ENCODE measurements at regions not wholly inside any gene's neighbourhood (a gene's known extent, or its start where the extent isn't known, plus 50 kb on each side); places are given as distances from the start of the nearest gene placed in this dataset.

DNA sequence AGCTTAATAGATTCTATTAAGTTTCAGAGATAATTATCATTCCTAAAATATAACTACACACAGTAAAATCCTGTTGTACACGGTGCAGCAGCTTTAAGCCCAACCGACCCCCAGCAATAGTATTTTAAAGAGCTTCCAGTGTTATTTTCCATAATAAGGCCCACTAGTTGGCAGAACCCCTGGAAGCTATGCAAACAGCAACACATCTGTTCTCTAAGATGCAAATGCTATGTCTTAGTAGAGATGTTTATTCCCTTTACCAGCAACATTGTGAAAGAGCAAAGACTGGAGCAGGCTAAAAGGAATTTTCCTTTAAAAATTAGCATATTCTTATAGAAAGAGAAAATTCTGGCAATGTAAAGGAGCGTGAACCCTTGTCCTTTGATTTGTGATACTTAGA lies 819.7 kb upstream of the ALCAM start:
- FAIRE-seq = no peak

DNA sequence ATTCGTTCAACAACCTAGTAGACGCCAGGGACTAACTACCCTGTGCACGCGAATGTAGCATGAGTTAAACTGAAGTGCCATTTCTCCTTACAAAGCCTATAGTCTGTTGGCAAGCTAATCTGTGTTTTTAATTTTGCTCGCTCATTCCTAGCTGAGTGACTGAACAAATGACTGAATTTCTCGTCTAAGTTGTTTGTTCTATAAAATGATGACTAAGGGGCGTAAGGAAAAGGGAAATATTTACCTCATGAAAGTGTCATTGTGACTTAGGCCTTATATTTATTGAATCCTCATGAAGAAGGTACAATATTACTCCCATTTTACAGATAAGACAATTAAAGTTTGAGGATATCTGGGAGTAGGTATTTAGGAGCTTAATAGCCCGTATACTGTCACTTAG lies 818.3 kb upstream of the ALCAM start:
- FAIRE-seq = no peak

DNA sequence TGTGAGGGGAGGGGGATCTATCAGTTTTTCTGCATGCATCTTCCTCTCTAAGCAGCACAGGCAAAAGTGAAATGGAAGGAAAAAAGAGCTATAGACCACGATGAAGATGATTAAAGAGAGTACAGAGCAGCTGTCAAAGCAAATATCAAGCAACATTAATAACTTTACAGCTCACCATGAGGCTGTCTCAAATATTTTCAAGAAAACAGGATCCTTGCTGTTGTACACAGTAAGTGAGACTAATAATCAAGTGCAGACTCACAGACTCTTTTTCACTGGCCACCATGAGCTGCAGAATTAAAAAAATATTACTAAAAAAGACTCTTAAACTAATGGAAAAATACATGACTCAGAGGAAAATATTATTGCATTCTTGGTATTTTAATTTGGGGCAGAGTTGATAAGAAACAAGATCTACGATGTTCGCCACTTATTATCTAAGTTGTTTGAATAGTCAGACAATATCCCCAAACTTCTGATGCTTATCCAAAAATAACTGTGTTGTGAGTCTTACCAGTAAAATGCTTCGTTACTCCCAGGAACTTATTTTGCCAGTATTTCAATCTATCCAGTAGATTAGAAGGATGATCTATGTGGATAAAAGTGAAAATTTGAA lies 817.5 kb upstream of the ALCAM start:
- no peak for FAIRE-seq

DNA sequence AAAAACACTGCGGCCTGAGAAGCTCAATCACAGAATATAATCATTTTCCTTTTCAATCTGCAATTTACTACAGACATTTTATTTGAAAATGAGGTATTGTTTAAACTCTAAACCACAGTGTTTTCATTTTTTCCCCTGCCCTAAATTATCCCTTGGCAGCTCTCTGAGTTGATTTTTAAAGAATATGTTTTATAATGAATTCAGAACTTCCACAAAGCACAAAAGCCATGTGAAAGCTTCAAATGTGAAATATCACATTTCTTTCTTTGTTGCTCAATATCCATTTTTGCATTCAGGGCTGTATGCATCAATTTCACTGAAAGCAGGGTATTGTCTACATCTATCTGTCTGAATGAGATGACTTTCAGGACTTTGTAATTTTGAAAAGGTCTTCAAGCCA lies 813.6 kb upstream of the ALCAM start:
- FAIRE-seq = no peak

DNA sequence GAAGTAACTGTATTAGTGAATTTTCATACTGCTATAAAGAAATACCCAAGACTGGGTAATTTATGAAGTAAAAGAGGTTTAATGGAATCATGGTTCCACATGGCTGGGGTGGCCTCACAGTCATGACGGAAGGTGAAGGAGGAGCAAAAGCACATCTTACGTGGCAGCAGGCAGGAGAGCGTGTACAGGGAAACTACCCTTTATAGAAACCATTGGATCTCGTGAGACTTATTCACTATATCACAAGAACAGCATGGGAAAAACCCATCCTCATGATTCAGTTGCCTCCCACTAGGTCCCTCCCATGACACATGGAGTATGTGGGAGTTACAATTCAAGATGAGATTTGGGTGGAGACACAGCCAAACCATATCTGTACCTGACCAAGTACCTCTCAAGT lies 812.3 kb upstream of the ALCAM start:
- FAIRE-seq = no peak

DNA sequence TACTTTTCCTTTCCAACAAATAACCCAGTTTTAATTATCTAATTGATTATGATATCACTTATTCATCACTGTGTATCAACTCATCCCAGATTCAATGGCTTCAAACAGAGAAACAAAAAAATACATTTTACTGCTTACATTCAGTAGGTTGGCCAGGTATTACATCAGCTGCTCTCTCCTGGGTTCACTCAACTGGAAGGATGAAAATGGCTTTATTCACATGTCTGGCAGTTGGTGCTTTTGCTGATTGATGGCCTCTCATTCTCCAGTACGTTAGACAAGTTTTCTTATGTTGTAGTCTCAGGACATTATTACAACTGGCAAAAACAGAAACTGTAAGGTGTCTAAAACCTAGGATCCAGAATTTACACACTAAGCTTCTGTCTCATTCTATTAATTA lies 811.0 kb upstream of the ALCAM start:
- peak; percentile 92 for FAIRE-seq

DNA sequence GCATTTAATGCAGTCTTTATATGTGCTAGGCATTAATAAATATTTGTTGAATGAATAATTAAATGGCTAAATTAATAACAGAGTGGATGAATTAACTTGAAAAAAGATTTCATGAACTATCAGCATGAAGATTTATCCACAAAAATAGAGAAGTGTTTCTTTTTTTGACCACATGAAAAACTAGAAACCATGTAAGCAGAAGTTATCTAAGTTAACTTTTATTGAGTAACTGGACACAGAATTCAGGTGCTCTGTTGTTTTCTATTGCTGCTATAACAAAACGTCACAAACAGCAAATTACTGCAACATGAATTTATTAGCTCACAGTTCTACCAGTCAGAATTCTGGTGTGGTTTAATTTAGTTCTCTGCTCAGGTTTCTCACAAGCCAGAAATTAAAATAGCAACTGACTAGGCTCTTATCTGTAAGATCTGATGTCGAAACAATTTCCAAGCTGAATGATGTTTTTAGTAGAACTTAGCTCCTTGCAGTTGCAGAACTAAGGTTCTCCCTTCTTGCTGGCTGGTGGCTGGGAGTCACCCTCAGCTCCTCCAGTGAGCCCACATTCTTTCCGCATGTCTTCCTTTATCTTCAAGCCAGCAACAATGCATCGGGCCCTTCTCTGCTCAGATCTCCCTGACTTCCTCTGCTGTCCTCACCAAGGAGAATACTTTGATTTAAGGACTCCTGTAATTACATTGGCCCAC lies 810.2 kb upstream of the ALCAM start:
- peak; percentile 13 for FAIRE-seq

DNA sequence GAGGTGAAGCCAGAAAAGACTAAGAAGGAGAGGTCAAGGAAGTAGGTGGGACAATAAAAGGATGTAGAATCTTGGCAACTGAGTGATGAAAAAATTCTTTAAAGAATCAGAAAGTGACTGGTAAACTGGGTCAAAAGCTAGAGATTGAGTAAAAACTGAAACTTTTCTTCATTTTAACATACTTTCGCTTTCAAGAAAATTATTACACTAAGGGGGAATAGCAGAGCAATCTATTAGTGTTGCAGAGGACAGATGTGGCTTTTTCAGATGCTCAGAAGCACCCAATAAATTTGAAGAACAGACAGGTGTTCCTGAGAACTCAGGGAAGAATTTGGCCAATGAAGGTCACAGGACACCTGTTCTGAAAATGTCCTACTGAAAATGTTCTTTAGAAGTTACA lies 805.4 kb upstream of the ALCAM start:
- no peak for FAIRE-seq

DNA sequence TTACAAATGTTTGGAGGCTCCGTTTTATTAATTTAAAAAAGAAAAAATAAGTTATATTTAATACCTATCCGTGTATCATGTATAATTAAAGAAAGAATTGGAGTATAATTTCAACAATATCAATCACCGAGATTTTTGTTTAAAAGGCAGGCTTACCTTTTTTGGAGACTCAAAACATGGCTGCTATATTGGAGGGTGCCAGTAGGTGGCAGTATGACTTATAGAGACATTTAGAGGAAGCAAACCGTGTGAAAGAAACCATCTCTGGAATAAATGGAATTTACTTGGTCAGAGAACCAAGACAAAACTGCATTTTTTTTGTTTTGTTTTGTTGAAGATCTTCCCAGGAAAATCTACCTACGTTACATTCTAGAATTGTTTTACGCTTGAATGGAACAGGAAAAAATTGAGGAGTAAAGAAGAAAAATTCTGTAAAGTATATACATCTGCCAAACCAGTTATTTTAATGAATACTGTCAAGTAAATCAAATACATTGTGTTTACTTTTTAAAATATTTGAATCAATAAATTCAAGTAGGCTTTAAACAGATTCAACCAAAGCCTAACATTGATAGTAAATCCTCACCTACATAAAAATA lies 802.6 kb upstream of the ALCAM start:
- peak; percentile 84 for FAIRE-seq

DNA sequence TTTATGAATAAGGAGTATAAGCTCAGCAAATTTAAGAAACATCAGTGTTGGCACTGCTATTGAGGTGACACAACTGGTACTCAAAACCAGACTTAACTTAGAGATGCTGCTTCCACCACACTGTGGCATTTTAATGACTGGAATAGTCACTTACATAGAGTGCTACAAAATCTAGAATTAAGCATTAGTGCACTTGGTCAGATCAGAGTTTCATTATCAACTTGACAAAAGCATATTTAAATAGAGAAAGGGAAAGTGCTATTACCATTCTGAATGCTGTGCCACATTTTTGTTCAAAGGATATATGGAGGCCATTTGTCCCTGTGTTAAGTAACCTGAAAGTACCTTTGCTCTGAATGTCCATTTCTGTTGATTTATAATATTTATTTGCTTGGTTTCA lies 800.7 kb upstream of the ALCAM start:
- FAIRE-seq = no peak

DNA sequence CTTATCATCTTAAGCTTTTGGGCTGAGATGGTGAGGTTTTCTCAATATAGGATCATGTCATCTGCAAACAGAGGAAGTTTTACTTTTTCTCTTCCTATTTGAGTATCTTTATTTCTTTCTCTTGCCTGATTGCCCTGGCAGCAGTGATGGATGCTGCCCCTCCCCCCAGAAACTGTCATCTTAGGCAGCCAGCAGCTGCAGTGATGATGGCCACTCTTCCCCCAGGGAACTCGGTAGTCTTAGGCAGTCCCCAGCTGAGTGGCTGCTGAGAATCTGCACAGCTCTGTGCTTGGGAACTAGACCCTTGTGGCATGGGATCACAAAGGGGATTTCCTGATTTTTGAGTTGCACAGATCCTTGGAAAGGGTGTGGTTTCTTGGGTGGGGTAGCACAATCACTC lies 791.1 kb upstream of the ALCAM start:
- FAIRE-seq = no peak

DNA sequence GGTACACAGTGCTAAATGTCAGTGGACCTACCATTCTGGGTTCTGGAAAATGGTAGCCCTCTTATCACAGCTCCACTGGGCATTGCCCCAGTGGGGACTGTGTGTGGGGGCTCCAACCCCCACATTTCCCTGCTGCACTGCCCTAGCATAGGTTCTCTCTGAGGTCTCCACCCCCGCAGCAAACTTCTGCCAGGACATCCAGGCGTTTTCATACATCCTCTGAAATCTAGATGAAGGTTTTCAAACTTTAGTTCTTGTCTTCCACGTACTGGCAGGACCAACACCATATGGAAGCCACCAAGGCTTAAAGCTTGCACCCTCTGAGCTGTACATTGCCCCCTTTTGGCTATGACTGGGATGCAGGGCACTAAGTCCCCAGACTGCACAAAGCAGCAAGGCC lies 788.2 kb upstream of the ALCAM start:
- FAIRE-seq = no peak

DNA sequence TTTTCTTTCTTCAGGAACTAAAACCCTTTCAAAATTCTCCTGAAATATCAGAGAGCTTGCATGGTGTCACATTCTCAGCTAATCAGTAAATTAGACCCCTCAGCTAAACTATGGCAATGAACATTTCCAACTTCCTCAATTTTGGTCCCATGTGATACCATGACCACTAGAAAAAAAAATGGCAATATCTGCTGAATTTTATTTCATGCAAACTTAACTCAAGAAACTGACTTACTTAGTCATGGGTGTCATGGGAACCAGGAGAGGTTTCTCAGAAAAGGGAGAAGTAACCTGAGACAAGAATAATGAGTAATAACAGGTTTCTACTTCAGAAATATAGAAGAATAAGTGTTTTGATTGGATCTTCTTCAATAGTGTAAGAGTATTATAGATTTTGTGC lies 784.6 kb upstream of the ALCAM start:
- FAIRE-seq = no peak

DNA sequence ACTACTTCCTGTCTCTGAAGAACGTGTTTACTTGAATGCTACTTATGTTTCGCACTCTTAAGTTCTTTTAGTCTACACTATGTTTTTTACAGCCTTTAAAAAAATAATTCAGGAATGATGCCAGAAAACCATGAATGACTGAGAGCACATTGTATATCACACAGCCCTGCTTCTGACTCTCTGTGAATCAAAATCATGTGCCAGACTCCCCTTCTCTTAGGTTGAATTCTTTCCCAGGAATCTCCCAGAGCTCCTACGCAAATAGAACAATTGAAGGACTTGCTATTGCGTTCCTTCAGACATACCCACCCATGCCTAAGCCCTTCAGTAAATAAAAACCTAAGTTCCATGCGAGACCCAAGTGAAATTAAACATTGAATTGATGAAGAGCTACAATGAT lies 782.0 kb upstream of the ALCAM start:
- FAIRE-seq = no peak

DNA sequence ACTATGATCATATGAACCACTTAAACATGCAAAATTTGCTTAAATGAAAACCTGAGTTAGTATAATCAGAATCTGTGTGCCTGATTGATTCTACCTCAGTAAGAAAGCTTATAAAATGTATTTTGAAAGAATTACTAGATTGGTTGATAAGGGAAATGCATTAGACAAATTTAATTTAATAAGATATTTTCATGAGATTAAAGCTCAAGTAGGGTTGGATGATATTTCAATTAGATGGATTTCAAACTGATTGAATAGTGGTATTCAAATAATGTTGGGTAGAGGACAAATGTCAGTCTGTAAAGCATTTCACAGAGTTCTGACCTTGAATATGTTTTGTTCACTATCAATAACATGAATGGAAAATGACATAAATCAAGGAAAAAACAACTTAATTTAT lies 780.4 kb upstream of the ALCAM start:
- no peak for FAIRE-seq

DNA sequence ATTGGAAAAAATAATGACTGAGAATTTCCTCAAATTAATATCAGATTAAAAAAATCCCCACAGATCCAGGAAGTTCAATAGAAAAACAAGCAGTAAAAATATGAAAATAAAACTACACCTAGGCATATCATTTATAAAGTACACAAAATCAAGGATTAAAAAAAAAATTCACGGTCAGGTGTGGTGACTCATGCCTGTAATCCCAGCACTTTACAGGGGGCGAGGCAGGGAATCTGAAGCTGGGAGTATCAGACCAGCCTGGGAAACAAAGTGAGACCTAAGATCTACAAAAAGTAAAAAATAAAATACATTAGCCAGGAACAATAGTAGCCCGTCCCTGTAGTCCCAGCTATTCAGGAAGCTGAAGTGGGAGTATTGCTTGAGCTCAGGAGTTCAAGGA lies 778.3 kb upstream of the ALCAM start:
- FAIRE-seq = no peak

DNA sequence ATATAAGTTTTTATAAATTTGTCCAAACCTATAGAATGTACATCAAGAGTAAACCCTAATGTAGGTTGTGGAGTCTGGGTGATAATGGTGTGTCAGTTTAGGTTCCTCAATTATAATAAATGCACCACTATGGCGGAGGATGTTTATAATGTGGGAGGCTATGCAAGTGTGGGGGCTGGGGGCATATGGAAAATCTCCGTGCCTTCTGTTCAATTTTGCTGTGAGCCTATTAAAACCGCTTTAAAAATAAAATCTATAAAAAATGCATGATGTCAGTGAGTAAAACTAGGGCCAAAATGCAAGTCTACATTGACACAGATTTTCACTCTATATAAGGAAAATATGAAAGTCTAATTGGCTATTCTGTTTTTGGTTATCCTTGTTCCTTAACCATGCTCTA lies 774.9 kb upstream of the ALCAM start:
- FAIRE-seq = no peak

DNA sequence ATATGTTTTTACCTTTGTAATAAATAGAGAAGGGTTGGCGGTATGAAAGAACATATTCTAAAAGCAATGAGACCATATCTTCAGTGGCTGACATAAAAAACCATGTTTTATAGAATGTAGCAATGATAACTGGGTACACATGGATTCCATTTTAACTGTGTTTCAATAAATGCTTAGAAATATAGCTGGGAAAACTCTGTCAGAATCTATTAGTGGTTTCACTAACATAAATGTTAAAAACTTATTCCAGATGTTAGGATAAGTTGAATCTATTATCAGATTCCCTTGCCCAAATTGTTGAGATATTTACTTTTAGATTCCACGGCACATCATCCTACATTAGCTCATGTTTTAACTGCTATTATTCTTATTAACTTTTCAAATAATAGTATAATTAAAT lies 772.2 kb upstream of the ALCAM start:
- FAIRE-seq = no peak

DNA sequence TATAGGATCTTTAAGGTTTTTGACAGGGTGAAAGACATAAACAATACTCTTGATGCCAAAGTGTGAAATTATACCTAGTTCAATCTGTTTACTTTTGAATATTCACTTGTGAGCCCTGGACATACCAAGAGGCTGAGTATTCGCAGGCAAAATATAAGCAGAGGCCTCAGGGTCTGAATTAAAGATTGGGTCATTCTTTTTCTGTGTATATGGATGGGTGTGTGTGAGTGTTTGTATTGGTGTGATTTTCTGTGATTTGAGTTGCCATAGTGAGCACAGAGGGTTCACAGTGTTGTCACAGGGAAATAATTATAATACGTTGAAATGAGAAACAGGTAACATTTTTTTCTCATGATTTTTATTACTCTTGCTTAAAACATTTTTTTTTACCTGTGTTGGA lies 770.7 kb upstream of the ALCAM start:
- peak; percentile 73 for FAIRE-seq

DNA sequence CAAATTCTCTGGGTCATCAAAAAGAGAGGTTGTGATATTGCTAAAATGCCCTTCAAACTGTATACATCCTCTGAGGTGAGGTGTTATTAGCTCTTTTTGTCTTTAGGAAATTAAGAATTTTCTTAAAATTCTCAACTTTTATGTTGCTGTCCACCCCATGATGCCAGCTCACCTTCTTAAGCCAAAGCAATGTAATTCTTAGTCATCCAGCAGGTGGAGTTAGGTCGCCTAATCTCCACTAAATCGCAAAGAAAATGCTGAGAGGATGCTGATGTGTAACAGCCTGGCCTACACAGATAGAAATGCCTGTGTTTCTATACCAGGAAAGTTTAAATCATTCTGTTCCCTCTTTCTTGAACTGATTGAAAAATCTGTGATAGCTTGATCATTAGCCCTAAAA lies 770.2 kb upstream of the ALCAM start:
- peak; percentile 97 for FAIRE-seq

DNA sequence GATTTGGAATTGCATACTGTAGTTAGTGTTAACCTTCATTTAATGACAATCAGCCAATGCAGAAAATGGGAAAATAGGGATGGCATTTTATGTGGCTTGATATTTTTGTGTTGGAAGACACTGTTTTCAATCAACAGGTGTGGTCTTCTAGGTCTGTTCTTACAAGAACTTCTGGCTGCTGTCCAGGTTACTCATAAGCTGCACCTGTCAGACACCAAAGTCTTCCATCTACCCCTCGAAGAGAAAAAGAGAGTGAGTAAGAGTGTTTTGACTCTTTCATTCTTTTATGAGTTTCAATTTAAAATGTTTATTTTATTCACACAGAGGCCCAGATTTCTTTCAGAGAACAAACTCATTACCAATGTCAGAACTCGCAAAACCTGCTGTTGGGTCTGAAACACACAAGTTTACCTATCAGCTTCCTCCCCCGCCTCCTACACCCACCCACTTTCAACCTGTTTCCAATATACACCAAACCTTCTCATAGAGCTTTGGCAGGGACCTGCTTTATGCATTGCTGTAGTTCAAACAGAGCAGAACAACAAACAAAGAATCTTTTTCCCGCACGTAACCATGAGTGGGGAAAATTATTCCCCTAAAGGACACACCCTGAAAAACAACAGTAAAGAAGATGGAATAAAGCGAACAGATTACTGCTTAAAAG lies 767.7 kb upstream of the ALCAM start:
- FAIRE-seq = no peak

DNA sequence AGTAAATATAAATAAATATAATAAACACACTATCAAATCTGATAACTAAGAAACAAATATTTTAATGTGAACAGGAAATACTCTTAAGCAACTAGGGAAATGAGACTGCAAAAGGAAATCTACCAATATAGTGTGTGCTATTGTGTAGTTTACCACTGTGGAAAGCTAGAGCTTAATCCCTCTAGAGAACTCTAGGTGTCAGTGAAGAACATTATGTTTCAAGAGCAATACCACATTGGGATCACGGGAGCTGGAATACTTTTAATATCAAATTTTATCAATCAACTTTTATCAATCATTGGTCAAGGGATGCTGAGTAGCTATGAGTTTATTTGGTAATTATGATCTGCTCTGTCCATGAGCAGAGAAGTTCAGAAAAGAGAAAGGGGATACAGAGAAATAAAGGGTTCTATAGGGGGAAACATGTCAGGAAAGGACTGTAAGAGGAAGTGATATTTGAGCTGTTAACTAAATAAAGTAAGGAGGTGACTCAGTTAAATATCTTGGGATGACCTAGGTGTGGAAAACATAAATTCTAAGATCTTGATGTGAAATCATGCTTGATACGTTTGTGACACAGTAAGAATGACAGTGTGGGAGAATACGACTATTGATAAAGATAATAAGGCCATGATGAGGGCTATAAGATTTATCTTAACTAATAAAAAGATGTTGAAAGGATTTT lies 762.2 kb upstream of the ALCAM start:
- FAIRE-seq = peak; percentile 99

DNA sequence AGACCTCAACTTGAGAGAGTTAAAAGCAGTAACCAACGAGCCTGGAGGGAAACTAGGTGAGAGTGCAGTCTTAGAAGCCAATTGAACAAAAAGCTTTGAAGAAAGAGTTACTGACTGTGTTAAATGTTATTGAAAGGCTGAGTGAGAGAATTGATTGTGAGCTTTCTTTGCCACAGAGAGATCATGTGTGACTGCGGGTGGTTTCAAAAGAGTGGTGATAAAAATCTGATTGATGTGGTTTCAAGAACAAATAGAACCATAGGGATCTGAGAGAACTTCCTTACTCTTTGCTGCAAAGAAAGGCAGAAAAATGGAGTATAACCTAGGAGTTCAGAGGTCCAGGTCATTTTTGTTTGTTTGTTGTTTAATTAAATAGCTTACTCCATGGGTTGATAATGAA lies 759.9 kb upstream of the ALCAM start:
- FAIRE-seq = no peak

All from islet of Langerhans (tissue), 1 donor.